Liver (tissue), 2 donors: ENCODE measurements at regions not wholly inside any gene's neighbourhood (a gene's known extent, or its start where the extent isn't known, plus 50 kb on each side); places are given as distances from the start of the nearest gene placed in this dataset.

Experiments used
- TF ChIP-seq, protein P1 (sequence below): fragments of 150-350 bp; IDR thresholded peaks from 2 replicates; pipeline ENCODE4 v1.5.1; 2017; ENCODE audit warnings: improper control_type of control experiment, low read depth, low read length; ENCODE audit not compliant: missing input control
- TF ChIP-seq, protein P2 (sequence below): IDR thresholded peaks from 2 replicates; pipeline ENCODE4 v1.6.1; 2016; ENCODE audit warnings: antibody characterized with exemption, mild to moderate bottlenecking
- donor health status: healthy.

DNA sequence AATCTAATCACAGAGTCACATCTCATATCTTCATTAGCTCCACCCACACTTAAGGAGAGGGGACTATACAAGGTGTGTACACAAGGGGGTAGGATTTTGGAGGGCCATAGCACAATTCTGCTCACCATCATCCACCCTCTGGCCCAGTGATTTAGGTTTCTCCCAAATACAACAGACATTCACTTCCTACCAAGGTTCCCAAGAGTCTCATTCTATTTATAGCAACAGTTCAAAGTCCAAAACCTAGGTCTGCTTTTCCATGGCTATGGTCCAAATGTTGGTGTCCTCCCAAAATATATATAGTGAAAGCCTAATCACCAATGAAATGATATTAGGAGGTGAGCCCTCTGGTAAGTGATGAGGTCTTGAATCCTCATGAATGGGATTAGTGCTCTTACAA lies 353.2 kb upstream of the PLD5 start:
- TF ChIP-seq, protein P1, sequence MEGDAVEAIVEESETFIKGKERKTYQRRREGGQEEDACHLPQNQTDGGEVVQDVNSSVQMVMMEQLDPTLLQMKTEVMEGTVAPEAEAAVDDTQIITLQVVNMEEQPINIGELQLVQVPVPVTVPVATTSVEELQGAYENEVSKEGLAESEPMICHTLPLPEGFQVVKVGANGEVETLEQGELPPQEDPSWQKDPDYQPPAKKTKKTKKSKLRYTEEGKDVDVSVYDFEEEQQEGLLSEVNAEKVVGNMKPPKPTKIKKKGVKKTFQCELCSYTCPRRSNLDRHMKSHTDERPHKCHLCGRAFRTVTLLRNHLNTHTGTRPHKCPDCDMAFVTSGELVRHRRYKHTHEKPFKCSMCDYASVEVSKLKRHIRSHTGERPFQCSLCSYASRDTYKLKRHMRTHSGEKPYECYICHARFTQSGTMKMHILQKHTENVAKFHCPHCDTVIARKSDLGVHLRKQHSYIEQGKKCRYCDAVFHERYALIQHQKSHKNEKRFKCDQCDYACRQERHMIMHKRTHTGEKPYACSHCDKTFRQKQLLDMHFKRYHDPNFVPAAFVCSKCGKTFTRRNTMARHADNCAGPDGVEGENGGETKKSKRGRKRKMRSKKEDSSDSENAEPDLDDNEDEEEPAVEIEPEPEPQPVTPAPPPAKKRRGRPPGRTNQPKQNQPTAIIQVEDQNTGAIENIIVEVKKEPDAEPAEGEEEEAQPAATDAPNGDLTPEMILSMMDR = no peak
- TF ChIP-seq, protein P2, sequence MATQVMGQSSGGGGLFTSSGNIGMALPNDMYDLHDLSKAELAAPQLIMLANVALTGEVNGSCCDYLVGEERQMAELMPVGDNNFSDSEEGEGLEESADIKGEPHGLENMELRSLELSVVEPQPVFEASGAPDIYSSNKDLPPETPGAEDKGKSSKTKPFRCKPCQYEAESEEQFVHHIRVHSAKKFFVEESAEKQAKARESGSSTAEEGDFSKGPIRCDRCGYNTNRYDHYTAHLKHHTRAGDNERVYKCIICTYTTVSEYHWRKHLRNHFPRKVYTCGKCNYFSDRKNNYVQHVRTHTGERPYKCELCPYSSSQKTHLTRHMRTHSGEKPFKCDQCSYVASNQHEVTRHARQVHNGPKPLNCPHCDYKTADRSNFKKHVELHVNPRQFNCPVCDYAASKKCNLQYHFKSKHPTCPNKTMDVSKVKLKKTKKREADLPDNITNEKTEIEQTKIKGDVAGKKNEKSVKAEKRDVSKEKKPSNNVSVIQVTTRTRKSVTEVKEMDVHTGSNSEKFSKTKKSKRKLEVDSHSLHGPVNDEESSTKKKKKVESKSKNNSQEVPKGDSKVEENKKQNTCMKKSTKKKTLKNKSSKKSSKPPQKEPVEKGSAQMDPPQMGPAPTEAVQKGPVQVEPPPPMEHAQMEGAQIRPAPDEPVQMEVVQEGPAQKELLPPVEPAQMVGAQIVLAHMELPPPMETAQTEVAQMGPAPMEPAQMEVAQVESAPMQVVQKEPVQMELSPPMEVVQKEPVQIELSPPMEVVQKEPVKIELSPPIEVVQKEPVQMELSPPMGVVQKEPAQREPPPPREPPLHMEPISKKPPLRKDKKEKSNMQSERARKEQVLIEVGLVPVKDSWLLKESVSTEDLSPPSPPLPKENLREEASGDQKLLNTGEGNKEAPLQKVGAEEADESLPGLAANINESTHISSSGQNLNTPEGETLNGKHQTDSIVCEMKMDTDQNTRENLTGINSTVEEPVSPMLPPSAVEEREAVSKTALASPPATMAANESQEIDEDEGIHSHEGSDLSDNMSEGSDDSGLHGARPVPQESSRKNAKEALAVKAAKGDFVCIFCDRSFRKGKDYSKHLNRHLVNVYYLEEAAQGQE = no peak
